HG03159 (cell line): ENCODE measurements at regions not wholly inside any gene's neighbourhood (a gene's known extent, or its start where the extent isn't known, plus 50 kb on each side); places are given as distances from the start of the nearest gene placed in this dataset.

Source experiments
- ATAC-seq: cut with Tn5 transposase; IDR thresholded peaks from one replicate; pipeline ENCODE4 v1.9.1; 2021; ENCODE audit warnings: mild to moderate bottlenecking, moderate library complexity; ENCODE audit not compliant: unreplicated experiment

GRCh38 chr1:185646202-185646683 is 87.9 kb upstream of the HMCN1 start:
- no peak for ATAC-seq

- no peak for ATAC-seq
Observed at GRCh38 chr1:185645686-185646085, 88.5 kb upstream of the HMCN1 start.

- no peak for ATAC-seq
Observed at GRCh38 chr1:185645162-185645640, 89.0 kb upstream of the HMCN1 start.

- no peak for ATAC-seq
Observed at GRCh38 chr1:185644531-185644930, 89.7 kb upstream of the HMCN1 start.

- ATAC-seq, result peak; percentile 99
Observed at GRCh38 chr1:185636848-185637247, 97.3 kb upstream of the HMCN1 start.

GRCh38 chr1:185634704-185635103 is 99.5 kb upstream of the HMCN1 start:
- ATAC-seq, result no peak

- no peak for ATAC-seq
Observed at GRCh38 chr1:185632659-185633423, 101.3 kb upstream of the HMCN1 start.

- no peak for ATAC-seq
Observed at GRCh38 chr1:185631843-185632242, 102.3 kb upstream of the HMCN1 start.

- no peak for ATAC-seq
Observed at GRCh38 chr1:185627761-185628501, 106.3 kb upstream of the HMCN1 start.

- ATAC-seq, result no peak
Observed at GRCh38 chr1:185627171-185627570, 107.0 kb upstream of the HMCN1 start.

GRCh38 chr1:185626344-185626743 is 107.8 kb upstream of the HMCN1 start:
- ATAC-seq, result no peak

- ATAC-seq, result no peak
Observed at GRCh38 chr1:185610954-185611353, 123.2 kb upstream of the HMCN1 start.

GRCh38 chr1:185608177-185608576 is 126.0 kb upstream of the HMCN1 start:
- peak; percentile 70 for ATAC-seq

GRCh38 chr1:185603158-185603557 is 131.0 kb upstream of the HMCN1 start:
- ATAC-seq, result peak; percentile 67

- peak; percentile 51 for ATAC-seq
Observed at GRCh38 chr1:185601189-185601588, 133.0 kb upstream of the HMCN1 start.

- ATAC-seq, result no peak
Observed at GRCh38 chr1:185600641-185601040, 133.6 kb upstream of the HMCN1 start.

- ATAC-seq, result no peak
Observed at GRCh38 chr1:185598332-185598731, 135.9 kb upstream of the HMCN1 start.

GRCh38 chr1:185595835-185596667 is 138.1 kb upstream of the HMCN1 start:
- peak; percentile 79 for ATAC-seq

- ATAC-seq, result no peak
Observed at GRCh38 chr1:185594786-185595410, 139.3 kb upstream of the HMCN1 start.

GRCh38 chr1:185593271-185593670 is 140.9 kb upstream of the HMCN1 start:
- no peak for ATAC-seq

- ATAC-seq, result no peak
Observed at GRCh38 chr1:185585770-185586169, 148.4 kb upstream of the HMCN1 start.
